Heart left ventricle (tissue), 13 donors: ENCODE measurements at regions not wholly inside any gene's neighbourhood (a gene's known extent, or its start where the extent isn't known, plus 50 kb on each side); places are given as distances from the start of the nearest gene placed in this dataset.

ENCODE experiments used
- CTCF ChIP-seq, 12 donors: fragments of 200-600 bp; sonication (generic) in 4 of 12; IDR thresholded peaks; one replicate each; pipeline versions ENCODE4 v1.5.0 to v1.8.0; 2018 to 2022; ENCODE audit warnings: antibody characterized with exemption in 12 of 12, mild to moderate bottlenecking in 5 of 12
- POLR2A ChIP-seq, 2 donors: fragments of 450-650 bp; IDR thresholded peaks; one replicate each; pipeline ENCODE4 v1.6.1; 2017; ENCODE audit warnings: antibody characterized with exemption in 2 of 2, mild to moderate bottlenecking in 2 of 2, moderate library complexity in 2 of 2
- donor health status: ischemic (EF 13 %, LVEDD 7.1; RV severe dilation, severe dysfunction).
- donor health status: DM: no; HTN: yes; CAD: no.
- donor health status: DM: no; HTN: no; CAD: no.
- donor health status: ischemic (EF 25% LVEDD 6.9; RV normal size, moderate dysfunction).
- donor health status: ischemic (EF 25% LVEDD 5.7; RV mildly dilated, moderate dysfunction).
- donor health status: ischemic (EF 35%, LVEDD 5.7; RV mildly dilated, moderate dysfunction).
- donor health status: nonischemic (EF 11% LVEDD 7.7; RV severe dilation, severe dysfunction).
- donor health status: DM: yes; HTN: yes; CAD: no.
- donor health status: PGD.
- donor health status: ischemic (EF 29% LVEDD 5.4; RV normal size, mild dysfunction).
- donor health status: nonischemic (EF 23%, LVEDD 6.1; RV moderate dilation, normal function).

GRCh38 chr10:111885046-111885445 is 298.5 kb downstream of the GPAM start:
- TF ChIP-seq CTCF (IDR thresholded peaks at IDR 0.05) (no peak), POLR2A (IDR thresholded peaks at IDR 0.05) (no peak)
